Epidermal melanocyte (primary cell): ENCODE measurements at regions not wholly inside any gene's neighbourhood (a gene's known extent, or its start where the extent isn't known, plus 50 kb on each side); places are given as distances from the start of the nearest gene placed in this dataset.
"Not testable (repeated sequence)": the region's sequence is repeated elsewhere in the genome, so short reads cannot be mapped to it uniquely, and the experiment has no call there.

Experiments used
- DNase-seq: peaks from one replicate; pipeline ENCODE4 v3.0.0; 2011; ENCODE audit warnings: low spot score; ENCODE audit not compliant: insufficient read length

GRCh38 chr18:28466204-28466603 lies 289.3 kb upstream of the CDH2 start:
- no peak for DNase-seq

GRCh38 chr18:28459587-28459986 lies 282.7 kb upstream of the CDH2 start:
- DNase-seq = no peak

- no peak for DNase-seq
These were observed 281.8 kb upstream of the CDH2 start for GRCh38 chr18:28458751-28459150.

- no peak for DNase-seq
These were observed 280.9 kb upstream of the CDH2 start for GRCh38 chr18:28457784-28458183.

GRCh38 chr18:28455971-28456370 lies 279.0 kb upstream of the CDH2 start:
- DNase-seq = no peak

GRCh38 chr18:28439870-28440269 lies 262.9 kb upstream of the CDH2 start:
- DNase-seq = no peak

- no peak for DNase-seq
These were observed 261.5 kb upstream of the CDH2 start for GRCh38 chr18:28438381-28438780.

GRCh38 chr18:28432339-28432738 lies 255.4 kb upstream of the CDH2 start:
- no peak for DNase-seq

- no peak for DNase-seq
These were observed 249.0 kb upstream of the CDH2 start for GRCh38 chr18:28425886-28426285.

- no peak for DNase-seq
These were observed 245.6 kb upstream of the CDH2 start for GRCh38 chr18:28422577-28422976.

- DNase-seq = not testable (repeated sequence)
These were observed 245.0 kb upstream of the CDH2 start for GRCh38 chr18:28421950-28422349.

- DNase-seq = no peak
These were observed 235.6 kb upstream of the CDH2 start for GRCh38 chr18:28412521-28412920.

- DNase-seq = peak; percentile 35
These were observed 234.9 kb upstream of the CDH2 start for GRCh38 chr18:28411806-28412205.

GRCh38 chr18:28409811-28410210 lies 232.9 kb upstream of the CDH2 start:
- no peak for DNase-seq

GRCh38 chr18:28408528-28408927 lies 231.6 kb upstream of the CDH2 start:
- DNase-seq = no peak

GRCh38 chr18:28407681-28408080 lies 230.8 kb upstream of the CDH2 start:
- DNase-seq = no peak

GRCh38 chr18:28406533-28406932 lies 229.6 kb upstream of the CDH2 start:
- no peak for DNase-seq

- no peak for DNase-seq
These were observed 227.8 kb upstream of the CDH2 start for GRCh38 chr18:28404694-28405093.

GRCh38 chr18:28399781-28400362 lies 222.9 kb upstream of the CDH2 start:
- DNase-seq = no peak

GRCh38 chr18:28398471-28398870 lies 221.5 kb upstream of the CDH2 start:
- no peak for DNase-seq

GRCh38 chr18:28390022-28390421 lies 213.1 kb upstream of the CDH2 start:
- no peak for DNase-seq

GRCh38 chr18:28382215-28382879 lies 205.4 kb upstream of the CDH2 start:
- no peak for DNase-seq

GRCh38 chr18:28372186-28372585 lies 195.3 kb upstream of the CDH2 start:
- DNase-seq = no peak
